Suprapubic skin (tissue), 4 donors: ENCODE measurements at regions not wholly inside any gene's neighbourhood (a gene's known extent, or its start where the extent isn't known, plus 50 kb on each side); places are given as distances from the start of the nearest gene placed in this dataset.

Experiments used
- DNase-seq, 2 donors: peaks; one replicate each; pipeline ENCODE4 v3.0.0-alpha.2; 2019; ENCODE audit warnings: low spot score in 2 of 2
- H3K27ac ChIP-seq: fragments of 200-600 bp; sonication (generic); one replicate; pipeline ENCODE4 v1.5.1; 2019
- H3K27me3 ChIP-seq: fragments of 200-600 bp; sonication (generic); one replicate; pipeline ENCODE4 v1.5.1; 2019
- H3K36me3 ChIP-seq: fragments of 200-600 bp; sonication (generic); one replicate; pipeline ENCODE4 v1.5.1; 2019
- H3K4me1 ChIP-seq: fragments of 200-600 bp; sonication (generic); one replicate; pipeline ENCODE4 v1.5.1; 2019
- H3K4me3 ChIP-seq: fragments of 200-600 bp; sonication (generic); one replicate; pipeline ENCODE4 v1.5.1; 2019; ENCODE audit warnings: mild to moderate bottlenecking
- H3K9me3 ChIP-seq: fragments of 200-600 bp; sonication (generic); one replicate; pipeline ENCODE4 v1.5.1; 2019
- CTCF ChIP-seq, 2 donors: fragments of 200-600 bp in 1 of 2; fragments of 450-650 bp in 1 of 2; sonication (generic) in 1 of 2; IDR thresholded peaks; one replicate each; pipeline ENCODE4 v1.5.1; 2016 to 2019; ENCODE audit warnings: antibody characterized with exemption in 2 of 2, mild to moderate bottlenecking in 1 of 2, moderate library complexity in 1 of 2
- EP300 ChIP-seq: sonication (generic); formaldehyde crosslinking; IDR thresholded peaks from one replicate; pipeline ENCODE4 v1.6.1; 2017; ENCODE audit warnings: antibody characterized with exemption
- POLR2A ChIP-seq, 2 donors: fragments of 450-650 bp; IDR thresholded peaks; one replicate each; pipeline ENCODE4 v1.6.1; 2017; ENCODE audit warnings: antibody characterized with exemption in 2 of 2, mild to moderate bottlenecking in 2 of 2, moderate library complexity in 2 of 2
- POLR2AphosphoS5 ChIP-seq, 3 donors: sonication (generic); formaldehyde crosslinking; IDR thresholded peaks; one replicate each; pipeline ENCODE4 v1.6.1; 2017; ENCODE audit warnings: antibody characterized with exemption in 3 of 3
- WGBS: methylation state at CpG from one replicate; pipeline ENCODE4 v1.1.5; 2018; 5-methylcytosine and 5-hydroxymethylcytosine counted together

- no peaks in the 10 kb centered on the region for H3K9me3 ChIP-seq
- DNase-seq: no peak
- H3K27me3 ChIP-seq: no peaks in the 10 kb centered on the region
- TF ChIP-seq CTCF (IDR thresholded peaks at IDR 0.05) (no peak), POLR2A (IDR thresholded peaks at IDR 0.05) (no peak), POLR2AphosphoS5 (IDR thresholded peaks at IDR 0.05) (no peak), EP300 (no peak)
- H3K4me1 ChIP-seq: no peaks in the 10 kb centered on the region
- no peak overlapping the region for H3K27ac ChIP-seq
- no peak overlapping the region for H3K4me3 ChIP-seq
- no peaks in the 10 kb centered on the region for H3K36me3 ChIP-seq
- WGBS: 50% methylated on average over 2 of the region's 2 CpGs
Measured at GRCh38 chr10:84900141-84900540, 571.8 kb downstream of the CCSER2 start.

GRCh38 chr10:84901885-84902284 lies 573.5 kb downstream of the CCSER2 start:
- 92% methylated on average over 3 of the region's 3 CpGs for WGBS
- H3K4me1 ChIP-seq: no peaks in the 10 kb centered on the region
- H3K4me3 ChIP-seq: no peak overlapping the region
- no peaks in the 10 kb centered on the region for H3K27me3 ChIP-seq
- H3K36me3 ChIP-seq: no peaks in the 10 kb centered on the region
- H3K27ac ChIP-seq: no peak overlapping the region
- no peaks in the 10 kb centered on the region for H3K9me3 ChIP-seq
- no peak for DNase-seq
- TF ChIP-seq EP300 (no peak), POLR2A (IDR thresholded peaks at IDR 0.05) (no peak), CTCF (IDR thresholded peaks at IDR 0.05) (no peak), POLR2AphosphoS5 (IDR thresholded peaks at IDR 0.05) (no peak)

GRCh38 chr10:84902553-84902952 lies 574.2 kb downstream of the CCSER2 start:
- TF ChIP-seq EP300: no peak
- TF ChIP-seq CTCF (IDR thresholded peaks at IDR 0.05): no peak
- TF ChIP-seq POLR2AphosphoS5 (IDR thresholded peaks at IDR 0.05): no peak
- TF ChIP-seq POLR2A (IDR thresholded peaks at IDR 0.05): no peak
- no peak for DNase-seq
- no peak overlapping the region for H3K27ac ChIP-seq
- no peaks in the 10 kb centered on the region for H3K27me3 ChIP-seq
- H3K9me3 ChIP-seq: no peaks in the 10 kb centered on the region
- WGBS: 62% methylated on average over 3 of the region's 3 CpGs
- H3K36me3 ChIP-seq: no peaks in the 10 kb centered on the region
- H3K4me3 ChIP-seq: no peak overlapping the region
- no peaks in the 10 kb centered on the region for H3K4me1 ChIP-seq

- H3K36me3 ChIP-seq: no peaks in the 10 kb centered on the region
- no peak overlapping the region for H3K4me3 ChIP-seq
- H3K27me3 ChIP-seq: no peaks in the 10 kb centered on the region
- no peak for DNase-seq
- H3K27ac ChIP-seq: no peak overlapping the region
- no peaks in the 10 kb centered on the region for H3K4me1 ChIP-seq
- TF ChIP-seq POLR2A (IDR thresholded peaks at IDR 0.05): no peak
- no peak for TF ChIP-seq CTCF (IDR thresholded peaks at IDR 0.05)
- no peak for TF ChIP-seq POLR2AphosphoS5 (IDR thresholded peaks at IDR 0.05)
- no peak for TF ChIP-seq EP300
- H3K9me3 ChIP-seq: no peaks in the 10 kb centered on the region
Measured at GRCh38 chr10:84903320-84903719, 574.9 kb downstream of the CCSER2 start.

GRCh38 chr10:84907461-84908009 lies 579.1 kb downstream of the CCSER2 start:
- no peak for DNase-seq
- Histone ChIP-seq H3K9me3 (no peaks in the 10 kb centered on the region), H3K36me3 (no peaks in the 10 kb centered on the region), H3K4me1 (no peaks in the 10 kb centered on the region), H3K27ac (no peak overlapping the region), H3K27me3 (no peaks in the 10 kb centered on the region), H3K4me3 (no peak overlapping the region)
- WGBS: 78% methylated on average over 2 of the region's 4 CpGs
- no peak for TF ChIP-seq CTCF (IDR thresholded peaks at IDR 0.05)
- no peak for TF ChIP-seq EP300
- no peak for TF ChIP-seq POLR2AphosphoS5 (IDR thresholded peaks at IDR 0.05)
- TF ChIP-seq POLR2A (IDR thresholded peaks at IDR 0.05): no peak
